ENCODE measurements at regions not wholly inside any gene's neighbourhood (a gene's known extent, or its start where the extent isn't known, plus 50 kb on each side); places are given as distances from the start of the nearest gene placed in this dataset.
A peak's percentile ranks its signal among the peaks of the same experiment; 100 is the strongest.

- DNase-seq (ENCODE audit: low read depth in 2 of 2), result no peak
- no peak overlapping the region for H3K4me3 ChIP-seq (replicated peaks in 1 of 2; ENCODE audit: low read depth in 2 of 2, low read length in 2 of 2)
- TF ChIP-seq, protein P1, sequence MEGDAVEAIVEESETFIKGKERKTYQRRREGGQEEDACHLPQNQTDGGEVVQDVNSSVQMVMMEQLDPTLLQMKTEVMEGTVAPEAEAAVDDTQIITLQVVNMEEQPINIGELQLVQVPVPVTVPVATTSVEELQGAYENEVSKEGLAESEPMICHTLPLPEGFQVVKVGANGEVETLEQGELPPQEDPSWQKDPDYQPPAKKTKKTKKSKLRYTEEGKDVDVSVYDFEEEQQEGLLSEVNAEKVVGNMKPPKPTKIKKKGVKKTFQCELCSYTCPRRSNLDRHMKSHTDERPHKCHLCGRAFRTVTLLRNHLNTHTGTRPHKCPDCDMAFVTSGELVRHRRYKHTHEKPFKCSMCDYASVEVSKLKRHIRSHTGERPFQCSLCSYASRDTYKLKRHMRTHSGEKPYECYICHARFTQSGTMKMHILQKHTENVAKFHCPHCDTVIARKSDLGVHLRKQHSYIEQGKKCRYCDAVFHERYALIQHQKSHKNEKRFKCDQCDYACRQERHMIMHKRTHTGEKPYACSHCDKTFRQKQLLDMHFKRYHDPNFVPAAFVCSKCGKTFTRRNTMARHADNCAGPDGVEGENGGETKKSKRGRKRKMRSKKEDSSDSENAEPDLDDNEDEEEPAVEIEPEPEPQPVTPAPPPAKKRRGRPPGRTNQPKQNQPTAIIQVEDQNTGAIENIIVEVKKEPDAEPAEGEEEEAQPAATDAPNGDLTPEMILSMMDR (IDR thresholded peaks at IDR 0.05; ENCODE audit: low read depth, low read length), result no peak
Measured at GRCh38 chr2:2575181-2575577, 244.1 kb upstream of the MYT1L start.

DNA sequence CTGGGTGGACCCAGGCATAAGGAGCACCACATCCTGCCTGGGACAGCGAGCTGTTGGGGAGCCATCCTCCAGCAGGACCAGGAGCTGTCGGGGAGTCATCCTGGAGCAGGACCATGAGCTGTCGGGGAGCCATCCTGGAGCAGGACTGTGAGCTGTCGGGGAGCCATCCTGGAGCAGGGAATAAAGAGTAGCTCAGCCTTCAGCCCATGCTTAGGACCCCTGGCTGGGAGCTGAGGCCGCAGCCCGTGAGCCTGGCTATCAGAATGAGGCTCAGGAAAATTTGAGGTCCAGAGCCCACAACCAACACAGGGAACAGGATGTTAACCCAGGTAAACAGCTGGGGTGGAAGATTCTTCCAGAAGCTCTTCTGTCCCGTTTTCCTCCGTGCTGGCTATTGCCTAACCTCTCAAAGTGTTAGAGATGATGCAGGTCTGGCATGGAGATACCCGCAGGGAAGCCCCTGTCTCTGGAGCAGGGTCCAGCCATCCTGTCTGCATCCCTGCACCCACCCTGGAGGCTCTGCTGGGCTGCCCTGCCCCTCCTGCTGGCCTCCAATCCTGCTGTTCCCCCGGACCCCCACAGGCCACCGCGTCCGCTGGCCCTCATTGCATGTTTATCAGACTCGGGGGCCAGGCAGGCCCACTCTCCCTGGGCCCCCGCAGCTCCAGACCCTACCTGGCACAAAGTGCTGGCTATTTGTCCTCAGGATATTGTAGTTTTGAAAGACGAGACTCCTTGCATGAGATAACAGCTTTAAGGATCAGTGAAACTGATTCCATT lies 243.5 kb upstream of the MYT1L start:
- H3K4me3 ChIP-seq (replicated peaks in 1 of 2; ENCODE audit: low read depth in 2 of 2, low read length in 2 of 2), result no peak overlapping the region
- TF ChIP-seq, protein P1 (IDR thresholded peaks at IDR 0.05; ENCODE audit: low read depth, low read length), result no peak
- DNase-seq (ENCODE audit: low read depth in 2 of 2), result no peak

DNA sequence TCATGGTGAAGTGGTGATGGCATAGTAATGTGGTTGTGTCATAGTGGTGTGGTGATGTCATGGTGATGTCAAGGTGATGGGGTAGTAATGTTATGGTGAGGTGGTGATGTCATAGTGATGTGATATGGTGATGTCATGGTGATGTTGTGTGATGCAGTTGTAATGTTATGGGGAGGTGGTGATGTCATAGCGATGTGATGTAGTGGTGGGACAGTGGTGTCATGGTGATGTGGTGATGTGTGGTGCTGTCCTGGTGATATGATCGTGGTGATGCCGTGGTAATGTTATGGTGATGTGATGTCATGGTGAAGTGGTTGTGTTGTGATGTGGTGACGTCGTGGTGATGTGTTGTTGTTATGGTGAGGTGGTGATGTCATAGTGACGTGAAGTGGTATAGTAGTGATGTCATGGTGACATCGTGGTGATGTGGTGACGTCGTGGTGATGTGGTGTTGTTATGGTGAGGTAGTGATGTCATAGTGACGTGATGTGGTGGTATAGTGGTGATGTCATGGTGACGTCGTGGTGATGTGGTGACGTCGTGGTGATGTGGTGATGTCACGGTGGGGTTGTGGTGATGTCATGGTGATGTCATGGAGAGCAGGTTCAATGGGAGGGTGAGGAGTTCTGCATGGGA lies 242.7 kb upstream of the MYT1L start:
- DNase-seq (ENCODE audit: low read depth in 2 of 2), result peak in 1 of 2 donors; percentile 8
- no peak overlapping the region for H3K4me3 ChIP-seq (replicated peaks in 1 of 2; ENCODE audit: low read depth in 2 of 2, low read length in 2 of 2)
- TF ChIP-seq, protein P1 (IDR thresholded peaks at IDR 0.05; ENCODE audit: low read depth, low read length), result no peak

DNA sequence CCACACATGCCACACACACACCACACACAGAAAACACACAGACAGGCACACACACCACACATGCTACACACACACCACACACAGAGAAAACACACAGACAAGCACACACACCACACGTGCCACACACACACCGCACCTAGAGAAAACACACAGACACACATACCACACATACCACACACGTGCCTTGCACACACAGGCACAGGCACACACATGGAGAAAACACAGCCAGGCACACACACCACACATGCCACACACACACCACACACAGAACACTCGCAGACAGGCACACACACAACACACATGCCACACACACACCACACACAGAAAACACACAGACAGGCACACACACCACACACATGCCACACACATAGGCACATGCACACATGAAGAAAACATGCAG lies 242.1 kb upstream of the MYT1L start:
- H3K4me3 ChIP-seq (replicated peaks in 1 of 2; ENCODE audit: low read depth in 2 of 2, low read length in 2 of 2), result no peak overlapping the region
- TF ChIP-seq, protein P1 (IDR thresholded peaks at IDR 0.05; ENCODE audit: low read depth, low read length), result no peak
- no peak for DNase-seq (ENCODE audit: low read depth in 2 of 2)

GRCh38 chr2:2572393-2573204 lies 241.5 kb upstream of the MYT1L start:
- H3K4me3 ChIP-seq (replicated peaks in 1 of 2; ENCODE audit: low read depth in 2 of 2, low read length in 2 of 2), result no peak overlapping the region
- no peak for DNase-seq (ENCODE audit: low read depth in 2 of 2)
- TF ChIP-seq, protein P1 (IDR thresholded peaks at IDR 0.05; ENCODE audit: low read depth, low read length), result no peak

GRCh38 chr2:2571301-2572150 lies 240.5 kb upstream of the MYT1L start:
- TF ChIP-seq, protein P1 (IDR thresholded peaks at IDR 0.05; ENCODE audit: low read depth, low read length), result no peak
- H3K4me3 ChIP-seq (replicated peaks in 1 of 2; ENCODE audit: low read depth in 2 of 2, low read length in 2 of 2), result no peak overlapping the region
- no peak for DNase-seq (ENCODE audit: low read depth in 2 of 2)
